ENCODE measurements at regions not wholly inside any gene's neighbourhood (a gene's known extent, or its start where the extent isn't known, plus 50 kb on each side); places are given as distances from the start of the nearest gene placed in this dataset.
A peak's percentile ranks its signal among the peaks of the same experiment; 100 is the strongest.

DNA sequence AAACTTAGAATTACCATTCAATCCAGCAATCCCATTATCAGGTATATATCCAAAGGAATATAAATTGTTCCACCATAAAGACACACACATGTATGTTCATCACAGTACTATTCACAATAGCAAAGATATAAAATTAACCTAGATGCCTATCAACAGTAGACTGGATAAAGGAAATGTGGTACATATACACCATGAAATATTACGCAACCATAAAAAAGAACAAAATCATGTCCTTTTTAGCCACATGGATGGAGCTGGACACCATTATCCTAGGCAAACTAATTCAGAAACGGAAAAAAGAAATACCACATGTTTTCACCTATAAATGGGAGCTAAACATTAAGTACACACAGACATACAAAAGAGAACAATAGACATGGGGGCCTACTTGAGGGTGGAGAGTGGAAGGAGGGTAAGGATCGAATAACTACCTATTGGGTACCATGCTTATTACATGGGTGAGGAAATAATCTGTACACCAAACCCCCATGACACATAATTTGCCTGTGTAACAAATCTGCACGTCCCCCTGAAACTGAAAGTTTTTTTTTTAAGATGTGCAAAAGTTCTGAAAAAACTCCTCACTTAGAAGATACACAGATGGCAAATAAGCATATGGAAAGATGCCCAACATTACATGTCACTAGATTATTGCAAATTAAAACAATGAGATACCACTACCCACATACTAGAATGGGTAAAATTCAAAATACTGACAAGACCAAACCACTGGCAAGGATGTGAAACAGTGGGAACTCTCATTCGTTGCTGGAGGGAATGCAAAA, 313.0 kb upstream of the CD180 start:
- Histone ChIP-seq H3K9me3 (no peaks in the 10 kb centered on the region), H3K4me3 (replicated peaks in 1 of 3) (no peak overlapping the region), H3K4me1 (no peaks in the 10 kb centered on the region), H3K27me3 (no peaks in the 10 kb centered on the region), H3K36me3 (no peaks in the 10 kb centered on the region), H3K27ac (no peak overlapping the region)
- no peak for DNase-seq
- WGBS, 2 donors = 79 to 80% methylated on average over 5 of the region's 5 CpGs
- TF ChIP-seq, protein P1, sequence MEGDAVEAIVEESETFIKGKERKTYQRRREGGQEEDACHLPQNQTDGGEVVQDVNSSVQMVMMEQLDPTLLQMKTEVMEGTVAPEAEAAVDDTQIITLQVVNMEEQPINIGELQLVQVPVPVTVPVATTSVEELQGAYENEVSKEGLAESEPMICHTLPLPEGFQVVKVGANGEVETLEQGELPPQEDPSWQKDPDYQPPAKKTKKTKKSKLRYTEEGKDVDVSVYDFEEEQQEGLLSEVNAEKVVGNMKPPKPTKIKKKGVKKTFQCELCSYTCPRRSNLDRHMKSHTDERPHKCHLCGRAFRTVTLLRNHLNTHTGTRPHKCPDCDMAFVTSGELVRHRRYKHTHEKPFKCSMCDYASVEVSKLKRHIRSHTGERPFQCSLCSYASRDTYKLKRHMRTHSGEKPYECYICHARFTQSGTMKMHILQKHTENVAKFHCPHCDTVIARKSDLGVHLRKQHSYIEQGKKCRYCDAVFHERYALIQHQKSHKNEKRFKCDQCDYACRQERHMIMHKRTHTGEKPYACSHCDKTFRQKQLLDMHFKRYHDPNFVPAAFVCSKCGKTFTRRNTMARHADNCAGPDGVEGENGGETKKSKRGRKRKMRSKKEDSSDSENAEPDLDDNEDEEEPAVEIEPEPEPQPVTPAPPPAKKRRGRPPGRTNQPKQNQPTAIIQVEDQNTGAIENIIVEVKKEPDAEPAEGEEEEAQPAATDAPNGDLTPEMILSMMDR (IDR thresholded peaks at IDR 0.05) = no peak
- no peak for TF ChIP-seq POLR2A (IDR thresholded peaks at IDR 0.05)
- intact Hi-C loops (cut with DNase I) = no loop called here

DNA sequence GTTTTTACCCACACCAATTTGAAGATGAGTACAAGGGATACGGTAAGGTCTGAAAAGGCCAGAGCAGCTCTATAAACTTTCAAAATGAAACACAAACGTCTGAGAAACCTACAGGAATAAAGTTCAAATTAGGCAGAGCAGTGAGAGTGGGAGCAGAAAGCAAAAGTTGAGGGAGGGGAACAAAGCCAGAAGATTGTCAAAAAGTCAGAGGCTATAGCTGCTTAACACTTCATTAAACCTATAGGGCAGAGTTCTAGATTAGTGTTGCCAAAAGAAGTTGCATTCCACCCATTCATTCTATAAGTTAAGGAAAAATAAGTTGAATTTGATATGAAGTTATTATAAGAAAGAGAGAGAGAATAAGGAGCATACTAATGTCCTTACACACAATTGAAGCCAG, 309.6 kb upstream of the CD180 start:
- 79 to 83% methylated on average over 2 of the region's 2 CpGs for WGBS, 2 donors
- no peak overlapping the region for H3K4me3 ChIP-seq (replicated peaks in 1 of 3)
- H3K27me3 ChIP-seq = no peaks in the 10 kb centered on the region
- no peak for DNase-seq
- no peaks in the 10 kb centered on the region for H3K4me1 ChIP-seq
- no peaks in the 10 kb centered on the region for H3K9me3 ChIP-seq
- TF ChIP-seq, protein P1 (IDR thresholded peaks at IDR 0.05) = no peak
- TF ChIP-seq POLR2A (IDR thresholded peaks at IDR 0.05) = no peak
- H3K27ac ChIP-seq = no peak overlapping the region
- intact Hi-C loops (cut with DNase I) = no loop called here
- H3K36me3 ChIP-seq = no peaks in the 10 kb centered on the region

DNA sequence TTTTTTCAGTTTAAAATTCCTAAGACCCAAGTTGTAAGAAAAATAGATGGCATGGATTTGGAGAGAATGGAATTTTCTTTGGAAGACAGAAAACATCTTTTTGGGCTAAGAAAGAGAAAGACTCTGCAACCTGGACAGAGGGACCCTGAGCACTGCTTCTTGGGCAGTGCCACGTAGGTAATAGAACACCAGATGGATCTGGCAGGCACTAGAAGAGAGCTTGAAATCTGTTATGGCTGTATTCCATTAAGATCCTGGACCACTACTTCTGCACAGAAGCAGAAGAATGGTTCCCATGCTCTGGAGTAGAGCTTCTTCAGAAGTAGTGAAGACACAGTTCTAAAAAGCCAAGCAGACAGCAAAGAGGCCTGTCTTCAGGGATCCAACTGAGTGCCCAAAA, 306.4 kb upstream of the CD180 start:
- no peaks in the 10 kb centered on the region for H3K27me3 ChIP-seq
- no peak overlapping the region for H3K27ac ChIP-seq
- H3K4me1 ChIP-seq = no peaks in the 10 kb centered on the region
- DNase-seq = no peak
- 86 to 91% methylated on average over 1 of the region's 1 CpG for WGBS, 2 donors
- no peak for TF ChIP-seq POLR2A (IDR thresholded peaks at IDR 0.05)
- TF ChIP-seq, protein P1 (IDR thresholded peaks at IDR 0.05) = no peak
- H3K9me3 ChIP-seq = no peaks in the 10 kb centered on the region
- no peak overlapping the region for H3K4me3 ChIP-seq (replicated peaks in 1 of 3)
- intact Hi-C loops (cut with DNase I) = no loop called here
- no peaks in the 10 kb centered on the region for H3K36me3 ChIP-seq

DNA sequence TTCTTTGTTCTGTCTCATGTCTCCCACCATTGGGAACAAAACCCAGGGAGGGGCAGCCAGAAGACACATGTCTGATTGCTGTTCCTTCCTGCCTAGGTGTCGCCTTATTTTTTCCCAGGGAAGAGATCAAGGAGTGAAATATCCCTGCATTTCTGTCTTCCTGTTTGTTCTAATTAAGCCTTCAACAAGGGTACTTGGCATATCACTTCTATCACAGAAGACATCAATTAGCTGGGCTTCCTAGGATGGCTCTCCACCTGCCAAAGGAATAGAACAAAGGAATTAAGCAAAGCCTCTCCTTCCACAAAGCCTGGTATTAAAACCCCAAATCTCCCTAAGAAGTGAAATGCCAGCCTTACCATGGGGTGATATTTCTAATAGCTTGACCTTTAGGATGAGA, 299.5 kb upstream of the CD180 start:
- intact Hi-C loops (cut with DNase I) = no loop called here
- no peaks in the 10 kb centered on the region for H3K9me3 ChIP-seq
- peaks cover 8 to 13% of the 10 kb centered on the region in 2 donors for H3K4me1 ChIP-seq
- no peaks in the 10 kb centered on the region for H3K36me3 ChIP-seq
- no peak overlapping the region for H3K27ac ChIP-seq
- TF ChIP-seq, protein P1 (IDR thresholded peaks at IDR 0.05) = no peak
- no peak for TF ChIP-seq POLR2A (IDR thresholded peaks at IDR 0.05)
- H3K27me3 ChIP-seq = no peaks in the 10 kb centered on the region
- 90 to 96% methylated on average over 1 of the region's 1 CpG for WGBS, 2 donors
- H3K4me3 ChIP-seq (replicated peaks in 1 of 3) = no peak overlapping the region
- DNase-seq = no peak

DNA sequence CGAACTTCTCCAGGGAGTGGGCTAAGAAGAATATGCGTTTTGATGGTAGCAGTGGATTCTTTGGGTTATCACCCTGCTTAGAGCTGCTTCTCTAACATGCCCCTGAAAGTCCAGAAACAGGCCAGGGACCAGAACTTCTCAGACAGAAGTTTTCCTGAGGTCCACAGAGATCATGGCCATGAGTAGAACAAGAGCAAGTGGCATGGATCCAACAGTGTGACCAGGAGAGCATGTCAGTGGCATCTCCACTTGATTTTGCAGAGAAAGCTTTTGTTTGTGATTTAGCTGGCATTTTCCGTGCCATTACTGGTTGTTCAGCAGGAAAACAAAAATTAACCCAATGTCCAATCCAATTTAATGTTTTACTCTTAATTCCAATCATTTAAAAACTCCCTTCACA, 298.5 kb upstream of the CD180 start:
- Histone ChIP-seq H3K4me3 (replicated peaks in 1 of 3) (no peak overlapping the region), H3K27me3 (no peaks in the 10 kb centered on the region), H3K4me1 (peaks cover 8 to 18% of the 10 kb centered on the region in 2 donors), H3K9me3 (no peaks in the 10 kb centered on the region), H3K36me3 (no peaks in the 10 kb centered on the region), H3K27ac (no peak overlapping the region)
- DNase-seq = peak; percentile 45 to 49
- WGBS, 2 donors = 59 to 60% methylated on average over 3 of the region's 3 CpGs
- intact Hi-C loops (cut with DNase I) = no loop called here
- TF ChIP-seq, protein P1 (IDR thresholded peaks at IDR 0.05) = no peak
- TF ChIP-seq POLR2A (IDR thresholded peaks at IDR 0.05) = no peak
